HL-60 (cell line): ENCODE measurements at regions not wholly inside any gene's neighbourhood (a gene's known extent, or its start where the extent isn't known, plus 50 kb on each side); places are given as distances from the start of the nearest gene placed in this dataset.

Experiments used
- DNase-seq, 2 experiments: peaks; one replicate each; pipeline ENCODE4 v3.0.0-alpha.2; 2010 to 2020; ENCODE audit warnings: low read depth in 1 of 2, low spot score in 1 of 2
- H3K27ac ChIP-seq: fragments of 250-450 bp; sonication (Bioruptor Pico); replicated peaks from 2 replicates; pipeline ENCODE4 v1.5.1; 2020; ENCODE audit warnings: mild to moderate bottlenecking, moderate library complexity
- H3K27me3 ChIP-seq: fragments of 250-450 bp; sonication (Bioruptor Pico); 2 replicates; pipeline ENCODE4 v1.5.1; 2021; ENCODE audit warnings: mild to moderate bottlenecking, moderate library complexity; ENCODE audit not compliant: insufficient read depth, poor library complexity, severe bottlenecking
- H3K4me3 ChIP-seq: replicated peaks from 2 replicates; pipeline ENCODE4 v1.5.1; 2011; ENCODE audit warnings: mild to moderate bottlenecking, control low read depth, low read length; ENCODE audit not compliant: insufficient read depth
- CTCF ChIP-seq: IDR thresholded peaks from one replicate; pipeline ENCODE4 v1.5.1; 2011; ENCODE audit warnings: low read length, control low read depth, inconsistent platforms; ENCODE audit not compliant: insufficient read depth
- GABPA ChIP-seq: IDR thresholded peaks from 2 replicates; pipeline ENCODE4 v1.6.1; 2012; ENCODE audit warnings: low read depth
- POLR2AphosphoS5 ChIP-seq: IDR thresholded peaks from 2 replicates; pipeline ENCODE4 v1.6.1; 2012; ENCODE audit warnings: low read depth
- REST ChIP-seq: IDR thresholded peaks from 2 replicates; pipeline ENCODE4 v1.6.1; 2012; ENCODE audit warnings: low read depth; ENCODE audit not compliant: insufficient replicate concordance
- SPI1 ChIP-seq: IDR thresholded peaks from 2 replicates; pipeline ENCODE4 v1.6.1; 2012; ENCODE audit warnings: low read depth, mild to moderate bottlenecking, borderline replicate concordance

- TF ChIP-seq CTCF (no peak), GABPA (no peak), REST (no peak), SPI1 (no peak), POLR2AphosphoS5 (no peak)
- H3K27ac ChIP-seq: no peak overlapping the region
- H3K27me3 ChIP-seq: no peaks in the 10 kb centered on the region
- H3K4me3 ChIP-seq: no peak overlapping the region
- DNase-seq: no peak
Observed at GRCh38 chr2:103667335-103667884, 905.6 kb downstream of the TMEM182 start.

GRCh38 chr2:103669531-103669930 lies 907.7 kb downstream of the TMEM182 start:
- Histone ChIP-seq H3K27me3 (no peaks in the 10 kb centered on the region), H3K27ac (no peak overlapping the region), H3K4me3 (no peak overlapping the region)
- no peak for DNase-seq
- TF ChIP-seq CTCF (no peak), GABPA (no peak), REST (no peak), SPI1 (no peak), POLR2AphosphoS5 (no peak)
